ENCODE measurements at regions not wholly inside any gene's neighbourhood (a gene's known extent, or its start where the extent isn't known, plus 50 kb on each side); places are given as distances from the start of the nearest gene placed in this dataset.

DNA sequence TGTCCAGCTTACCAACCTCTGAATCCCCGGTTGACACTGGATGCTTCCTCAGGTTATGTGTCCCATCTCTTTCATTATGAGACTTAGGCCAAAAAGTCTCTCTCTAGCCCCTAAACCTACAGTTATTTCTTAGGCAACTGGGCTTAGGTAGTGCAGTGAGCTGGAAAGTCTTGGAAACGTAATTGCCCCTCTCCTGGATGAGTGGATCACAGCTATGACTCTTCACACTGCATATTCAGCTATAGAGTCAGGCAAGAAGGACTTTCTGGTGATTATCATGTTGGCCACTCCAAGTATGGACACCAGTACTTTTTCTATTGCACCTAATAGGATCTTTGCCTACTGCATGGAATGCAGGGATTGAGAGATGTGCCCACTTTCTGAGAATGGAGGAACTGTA is 458.3 kb upstream of the CELF4 start:
- TF ChIP-seq, protein P1, sequence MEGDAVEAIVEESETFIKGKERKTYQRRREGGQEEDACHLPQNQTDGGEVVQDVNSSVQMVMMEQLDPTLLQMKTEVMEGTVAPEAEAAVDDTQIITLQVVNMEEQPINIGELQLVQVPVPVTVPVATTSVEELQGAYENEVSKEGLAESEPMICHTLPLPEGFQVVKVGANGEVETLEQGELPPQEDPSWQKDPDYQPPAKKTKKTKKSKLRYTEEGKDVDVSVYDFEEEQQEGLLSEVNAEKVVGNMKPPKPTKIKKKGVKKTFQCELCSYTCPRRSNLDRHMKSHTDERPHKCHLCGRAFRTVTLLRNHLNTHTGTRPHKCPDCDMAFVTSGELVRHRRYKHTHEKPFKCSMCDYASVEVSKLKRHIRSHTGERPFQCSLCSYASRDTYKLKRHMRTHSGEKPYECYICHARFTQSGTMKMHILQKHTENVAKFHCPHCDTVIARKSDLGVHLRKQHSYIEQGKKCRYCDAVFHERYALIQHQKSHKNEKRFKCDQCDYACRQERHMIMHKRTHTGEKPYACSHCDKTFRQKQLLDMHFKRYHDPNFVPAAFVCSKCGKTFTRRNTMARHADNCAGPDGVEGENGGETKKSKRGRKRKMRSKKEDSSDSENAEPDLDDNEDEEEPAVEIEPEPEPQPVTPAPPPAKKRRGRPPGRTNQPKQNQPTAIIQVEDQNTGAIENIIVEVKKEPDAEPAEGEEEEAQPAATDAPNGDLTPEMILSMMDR (IDR thresholded peaks at IDR 0.05): no peak
- TF ChIP-seq POLR2AphosphoS5 (IDR thresholded peaks at IDR 0.05): no peak
